Mesendoderm (in vitro differentiated cells): ENCODE measurements at regions not wholly inside any gene's neighbourhood (a gene's known extent, or its start where the extent isn't known, plus 50 kb on each side); places are given as distances from the start of the nearest gene placed in this dataset.

ENCODE experiments used
- DNase-seq: peaks from one replicate; pipeline ENCODE4 v3.0.0; 2013
- H2AK5ac ChIP-seq: 2 replicates; pipeline ENCODE4 v1.6.1; 2013; ENCODE audit warnings: low read length, inconsistent platforms
- H2BK120ac ChIP-seq: 2 replicates; pipeline ENCODE4 v1.6.1; 2013; ENCODE audit warnings: low read depth, mild to moderate bottlenecking, low read length, moderate library complexity, mixed read lengths
- H2BK15ac ChIP-seq: replicated peaks from 2 replicates; pipeline ENCODE4 v1.6.1; 2013; ENCODE audit warnings: low read depth, mild to moderate bottlenecking, moderate library complexity
- H2BK5ac ChIP-seq: 2 replicates; pipeline ENCODE4 v1.6.1; 2013; ENCODE audit warnings: low read length, inconsistent platforms
- H3K18ac ChIP-seq: 2 replicates; pipeline ENCODE4 v1.6.1; 2013; ENCODE audit warnings: mild to moderate bottlenecking, low read length, mixed read lengths
- H3K23ac ChIP-seq: one replicate; pipeline ENCODE4 v1.6.1; 2013; ENCODE audit warnings: low read length
- H3K27ac ChIP-seq: 2 replicates; pipeline ENCODE4 v1.5.1; 2013; ENCODE audit warnings: low read depth, mild to moderate bottlenecking, inconsistent platforms, low read length, moderate library complexity
- H3K27me3 ChIP-seq: 2 replicates; pipeline ENCODE4 v1.6.1; 2013; ENCODE audit warnings: low read length, control low read depth, mild to moderate bottlenecking, inconsistent platforms; ENCODE audit not compliant: insufficient read depth, poor library complexity
- H3K36me3 ChIP-seq: 2 replicates; pipeline ENCODE4 v1.6.1; 2013; ENCODE audit warnings: low read length, inconsistent platforms; ENCODE audit not compliant: control insufficient read depth, insufficient read depth
- H3K4ac ChIP-seq: one replicate; pipeline ENCODE4 v1.6.1; 2013; ENCODE audit warnings: low read depth, mild to moderate bottlenecking, low read length, moderate library complexity
- H3K4me1 ChIP-seq: 2 replicates; pipeline ENCODE4 v1.6.1; 2013; ENCODE audit warnings: low read depth, low read length, inconsistent platforms; ENCODE audit not compliant: control insufficient read depth
- H3K4me2 ChIP-seq: 2 replicates; pipeline ENCODE4 v1.6.1; 2013; ENCODE audit warnings: low read length
- H3K4me3 ChIP-seq: 2 replicates; pipeline ENCODE4 v1.5.1; 2013; ENCODE audit warnings: mild to moderate bottlenecking, low read length
- H3K56ac ChIP-seq: one replicate; pipeline ENCODE4 v1.6.1; 2013; ENCODE audit warnings: low read length
- H3K79me1 ChIP-seq: 2 replicates; pipeline ENCODE4 v1.6.1; 2013; ENCODE audit warnings: low read length, inconsistent platforms
- H3K79me2 ChIP-seq: 2 replicates; pipeline ENCODE4 v1.6.1; 2013; ENCODE audit warnings: mild to moderate bottlenecking, low read length; ENCODE audit not compliant: control insufficient read depth, insufficient read depth
- H3K9ac ChIP-seq: 2 replicates; pipeline ENCODE4 v1.6.1; 2013; ENCODE audit warnings: low read length, inconsistent platforms
- H4K5ac ChIP-seq: one replicate; pipeline ENCODE4 v1.6.1; 2013; ENCODE audit warnings: low read length
- H4K8ac ChIP-seq: one replicate; pipeline ENCODE4 v1.6.1; 2013; ENCODE audit warnings: low read depth, mild to moderate bottlenecking, control low read depth, low read length, moderate library complexity
- WGBS: extraction: QIAGEN DNeasy Blood & Tissue Kit; methylation state at CpG from one replicate; pipeline ENCODE4 v1.1.7; 2013; ENCODE audit warnings: low lambda C conversion rate, missing lambda C conversion rate; ENCODE audit not compliant: insufficient coverage; ENCODE audit errors: extremely low coverage; 5-methylcytosine and 5-hydroxymethylcytosine counted together

- no peak overlapping the region for H2BK15ac ChIP-seq
- no peak overlapping the region for H3K4me3 ChIP-seq
- no peak overlapping the region for H4K8ac ChIP-seq
- no peak overlapping the region for H3K23ac ChIP-seq
- peaks cover 5% of the 10 kb centered on the region for H3K4me1 ChIP-seq
- no peak overlapping the region for H4K5ac ChIP-seq
- H3K18ac ChIP-seq: no peak overlapping the region
- no peaks in the 10 kb centered on the region for H3K79me2 ChIP-seq
- no peaks in the 10 kb centered on the region for H3K36me3 ChIP-seq
- H3K27ac ChIP-seq: no peak overlapping the region
- no peak overlapping the region for H3K9ac ChIP-seq
- no peak overlapping the region for H3K4ac ChIP-seq
- no peak overlapping the region for H2BK120ac ChIP-seq
- H3K27me3 ChIP-seq: no peaks in the 10 kb centered on the region
- no peak overlapping the region for H3K56ac ChIP-seq
- H2AK5ac ChIP-seq: no peak overlapping the region
- H2BK5ac ChIP-seq: no peak overlapping the region
- no peaks in the 10 kb centered on the region for H3K79me1 ChIP-seq
- no CpG with 5 or more reads among the region's 4 CpGs for WGBS
- no peak for DNase-seq
- no peak overlapping the region for H3K4me2 ChIP-seq
Measured at GRCh38 chr1:5419501-5419900, 572.7 kb downstream of the NPHP4 start.

DNA sequence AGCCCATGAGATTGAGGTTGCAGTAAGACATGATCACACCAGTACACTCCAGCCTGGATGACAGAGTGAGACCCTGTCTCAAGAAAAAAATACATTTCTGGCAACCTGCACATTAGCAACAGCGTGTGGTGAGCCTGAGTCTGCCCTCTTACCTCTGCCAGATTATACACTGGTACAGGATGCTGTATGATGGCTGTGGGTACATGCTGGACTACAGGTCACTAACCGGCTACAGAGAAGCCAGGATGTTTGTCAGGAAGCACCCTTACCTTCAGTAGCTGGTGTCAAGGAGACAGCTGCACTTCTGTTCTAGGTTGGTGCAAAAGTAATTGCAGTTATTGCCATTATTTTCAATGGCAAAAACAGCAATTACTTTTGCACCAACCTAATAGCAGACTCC is 575.7 kb downstream of the NPHP4 start:
- H3K27me3 ChIP-seq: no peaks in the 10 kb centered on the region
- no peak overlapping the region for H3K9ac ChIP-seq
- no peak overlapping the region for H2AK5ac ChIP-seq
- no peak overlapping the region for H4K8ac ChIP-seq
- no peaks in the 10 kb centered on the region for H3K79me1 ChIP-seq
- no peak overlapping the region for H3K27ac ChIP-seq
- no peak overlapping the region for H3K18ac ChIP-seq
- H2BK5ac ChIP-seq: no peak overlapping the region
- H3K4me2 ChIP-seq: no peak overlapping the region
- H3K36me3 ChIP-seq: no peaks in the 10 kb centered on the region
- H2BK120ac ChIP-seq: no peak overlapping the region
- H2BK15ac ChIP-seq: no peak overlapping the region
- H3K56ac ChIP-seq: no peak overlapping the region
- WGBS: no CpG with 5 or more reads among the region's 2 CpGs
- DNase-seq: no peak
- H4K5ac ChIP-seq: no peak overlapping the region
- H3K23ac ChIP-seq: no peak overlapping the region
- no peak overlapping the region for H3K4ac ChIP-seq
- H3K4me3 ChIP-seq: no peak overlapping the region
- no peaks in the 10 kb centered on the region for H3K79me2 ChIP-seq
- no peaks in the 10 kb centered on the region for H3K4me1 ChIP-seq

DNA sequence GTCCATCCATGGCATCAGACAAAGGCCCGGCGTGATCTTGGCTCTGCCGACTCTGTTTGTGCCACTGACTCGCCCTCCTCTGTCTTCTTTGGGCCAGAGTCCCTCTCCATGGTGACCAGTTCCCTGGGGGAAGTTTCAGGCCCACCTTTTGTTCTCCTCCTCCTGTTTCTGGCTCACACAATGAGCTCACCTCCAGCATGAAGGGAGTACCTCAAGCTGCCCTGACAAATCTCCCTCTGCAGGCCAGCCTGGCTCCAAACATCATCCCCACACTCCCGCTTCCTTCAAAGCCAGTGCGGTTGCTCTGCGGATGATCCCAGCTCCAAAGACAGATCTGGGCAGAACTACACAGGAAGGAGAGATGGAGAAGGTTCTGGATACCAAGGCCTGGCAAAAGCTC is 576.6 kb downstream of the NPHP4 start:
- no peaks in the 10 kb centered on the region for H3K79me2 ChIP-seq
- no peak overlapping the region for H3K27ac ChIP-seq
- no peak overlapping the region for H2BK5ac ChIP-seq
- H3K4me2 ChIP-seq: no peak overlapping the region
- WGBS: no CpG with 5 or more reads among the region's 7 CpGs
- H3K56ac ChIP-seq: no peak overlapping the region
- no peaks in the 10 kb centered on the region for H3K36me3 ChIP-seq
- H2AK5ac ChIP-seq: no peak overlapping the region
- H3K4me3 ChIP-seq: no peak overlapping the region
- DNase-seq: peak; percentile 66
- H3K9ac ChIP-seq: no peak overlapping the region
- no peaks in the 10 kb centered on the region for H3K79me1 ChIP-seq
- no peak overlapping the region for H3K18ac ChIP-seq
- peak overlapping the region; percentile 30 for H3K23ac ChIP-seq
- H4K8ac ChIP-seq: no peak overlapping the region
- no peak overlapping the region for H4K5ac ChIP-seq
- no peak overlapping the region for H3K4ac ChIP-seq
- no peak overlapping the region for H2BK120ac ChIP-seq
- no peak overlapping the region for H2BK15ac ChIP-seq
- H3K4me1 ChIP-seq: no peaks in the 10 kb centered on the region
- H3K27me3 ChIP-seq: no peaks in the 10 kb centered on the region

DNA sequence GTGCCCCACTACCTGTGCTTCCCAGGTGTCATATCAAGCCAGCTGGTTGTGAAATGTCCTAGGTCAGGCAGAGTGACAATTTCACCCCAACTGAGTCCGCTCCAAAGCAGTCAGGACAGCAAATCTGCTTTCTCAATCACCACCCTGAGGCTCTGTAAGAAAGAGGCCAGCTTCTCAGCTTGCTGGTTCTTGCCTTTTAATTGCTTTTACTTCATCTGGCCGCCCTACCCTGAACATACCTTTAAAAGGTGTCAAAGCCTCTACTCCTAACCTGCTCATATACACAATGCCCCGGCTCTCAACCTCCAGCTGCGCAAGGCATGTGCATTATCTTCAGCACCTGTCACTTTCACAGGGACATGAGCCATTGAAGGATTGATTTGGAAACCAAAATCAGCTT is 581.6 kb downstream of the NPHP4 start:
- Histone ChIP-seq H2BK15ac (no peak overlapping the region), H2AK5ac (no peak overlapping the region), H3K23ac (no peak overlapping the region), H4K8ac (no peak overlapping the region), H3K79me2 (no peaks in the 10 kb centered on the region), H3K4ac (no peak overlapping the region), H3K56ac (no peak overlapping the region), H3K18ac (no peak overlapping the region), H3K9ac (no peak overlapping the region), H3K27ac (no peak overlapping the region), H3K4me3 (no peak overlapping the region), H3K79me1 (no peaks in the 10 kb centered on the region), H2BK5ac (no peak overlapping the region), H3K27me3 (no peaks in the 10 kb centered on the region), H4K5ac (no peak overlapping the region), H3K4me1 (no peaks in the 10 kb centered on the region), H2BK120ac (no peak overlapping the region), H3K36me3 (no peaks in the 10 kb centered on the region), H3K4me2 (no peak overlapping the region)
- no CpG with 5 or more reads among the region's 4 CpGs for WGBS
- no peak for DNase-seq

DNA sequence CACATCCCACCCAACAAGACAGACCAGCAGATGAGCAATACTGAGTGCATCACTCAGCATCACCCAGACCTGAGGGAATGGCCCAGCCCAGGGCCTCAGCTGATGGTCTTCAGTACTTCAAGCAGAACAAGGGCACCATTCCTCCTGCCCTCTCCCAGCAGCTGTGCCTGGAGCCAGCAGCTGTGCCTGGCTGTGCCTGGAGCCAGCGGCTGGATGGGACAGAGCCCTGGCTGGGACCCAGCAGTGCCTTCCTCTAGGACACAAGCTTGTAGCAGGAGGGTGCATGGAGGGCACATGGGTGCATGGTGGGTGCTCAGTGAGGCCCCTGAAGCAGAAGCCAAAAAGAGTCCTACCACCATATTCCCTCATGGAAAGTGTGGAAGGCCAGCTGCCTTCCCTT is 583.8 kb downstream of the NPHP4 start:
- Histone ChIP-seq H3K36me3 (no peaks in the 10 kb centered on the region), H3K4ac (no peak overlapping the region), H3K27me3 (no peaks in the 10 kb centered on the region), H3K18ac (no peak overlapping the region), H3K79me2 (no peaks in the 10 kb centered on the region), H3K4me2 (no peak overlapping the region), H2BK120ac (no peak overlapping the region), H4K5ac (no peak overlapping the region), H4K8ac (no peak overlapping the region), H3K9ac (no peak overlapping the region), H2BK15ac (no peak overlapping the region), H2BK5ac (no peak overlapping the region), H3K79me1 (no peaks in the 10 kb centered on the region), H3K56ac (no peak overlapping the region), H3K27ac (no peak overlapping the region), H2AK5ac (no peak overlapping the region), H3K23ac (no peak overlapping the region), H3K4me1 (no peaks in the 10 kb centered on the region), H3K4me3 (no peak overlapping the region)
- DNase-seq: no peak
- WGBS: no CpG with 5 or more reads among the region's 1 CpG

DNA sequence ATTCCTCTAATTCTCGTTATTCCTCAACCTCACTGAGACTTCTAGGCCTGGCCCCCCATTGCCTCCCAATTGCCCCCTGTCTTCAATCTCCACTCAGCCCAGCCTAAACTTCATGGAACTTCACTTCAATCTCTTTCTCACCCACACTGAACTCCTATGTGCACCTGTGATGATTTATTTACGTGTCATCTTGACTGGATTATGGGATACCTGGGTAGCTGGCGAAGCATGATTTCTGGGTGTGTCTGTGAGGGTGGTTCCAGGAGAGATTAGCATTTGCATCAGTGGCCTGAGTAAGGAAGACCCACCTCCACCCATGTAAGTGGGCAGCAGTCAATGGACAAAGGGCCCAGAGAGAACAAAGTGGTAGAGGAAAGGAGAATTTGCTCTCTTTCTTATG is 587.0 kb downstream of the NPHP4 start:
- Histone ChIP-seq H3K4ac (no peak overlapping the region), H2BK120ac (no peak overlapping the region), H3K23ac (no peak overlapping the region), H3K27ac (peak overlapping the region; percentile 17), H3K27me3 (no peaks in the 10 kb centered on the region), H3K4me2 (no peak overlapping the region), H3K79me1 (no peaks in the 10 kb centered on the region), H2BK15ac (no peak overlapping the region), H4K8ac (no peak overlapping the region), H3K4me1 (no peaks in the 10 kb centered on the region), H3K18ac (no peak overlapping the region), H3K79me2 (no peaks in the 10 kb centered on the region), H3K4me3 (no peak overlapping the region), H4K5ac (no peak overlapping the region), H3K56ac (no peak overlapping the region), H2BK5ac (no peak overlapping the region), H3K36me3 (no peaks in the 10 kb centered on the region), H3K9ac (no peak overlapping the region), H2AK5ac (no peak overlapping the region)
- DNase-seq: no peak
- no CpG with 5 or more reads among the region's 3 CpGs for WGBS
